C4-2B (cell line): ENCODE measurements at regions not wholly inside any gene's neighbourhood (a gene's known extent, or its start where the extent isn't known, plus 50 kb on each side); places are given as distances from the start of the nearest gene placed in this dataset.

Experiments
- CTCF ChIP-seq: fragments of 450-650 bp; conservative IDR thresholded peaks from 2 replicates; pipeline ENCODE4 v1.5.1; 2017; ENCODE audit warnings: mild to moderate bottlenecking
- ZFX ChIP-seq: fragments of 450-650 bp; IDR thresholded peaks from 2 replicates; pipeline ENCODE4 v1.6.1; 2017

- TF ChIP-seq CTCF (no peak), ZFX (no peak)
Measured at GRCh38 chr9:89742660-89743059, 137.8 kb downstream of the GADD45G start.
